HG03060 (cell line): ENCODE measurements at regions not wholly inside any gene's neighbourhood (a gene's known extent, or its start where the extent isn't known, plus 50 kb on each side); places are given as distances from the start of the nearest gene placed in this dataset.

Experiments
- ATAC-seq: cut with Tn5 transposase; IDR thresholded peaks from one replicate; pipeline ENCODE4 v1.9.1; 2021; ENCODE audit warnings: low read depth, moderate number of reproducible peaks; ENCODE audit not compliant: unreplicated experiment

- ATAC-seq, result no peak
Measured at GRCh38 chr6:93498713-93499112, 79.4 kb upstream of the EPHA7 start.

- no peak for ATAC-seq
Measured at GRCh38 chr6:93496548-93496947, 77.2 kb upstream of the EPHA7 start.

- no peak for ATAC-seq
Measured at GRCh38 chr6:93494057-93494456, 74.7 kb upstream of the EPHA7 start.

GRCh38 chr6:93474733-93475179 is 55.4 kb upstream of the EPHA7 start:
- ATAC-seq, result no peak

GRCh38 chr6:93471281-93471680 is 51.9 kb upstream of the EPHA7 start:
- no peak for ATAC-seq
